Ovary (tissue), 7 donors: ENCODE measurements at regions not wholly inside any gene's neighbourhood (a gene's known extent, or its start where the extent isn't known, plus 50 kb on each side); places are given as distances from the start of the nearest gene placed in this dataset.

Source experiments
- DNase-seq, 5 donors: peaks; one replicate each; pipeline ENCODE4 v3.0.0-alpha.2; 2019 to 2020
- H3K27ac ChIP-seq, 2 donors: fragments of 200-600 bp; one replicate each; pipeline versions ENCODE4 v1.5.1 to v1.8.0; 2019 to 2022
- H3K27me3 ChIP-seq: fragments of 200-600 bp; one replicate; pipeline ENCODE4 v1.8.0; 2022
- H3K36me3 ChIP-seq: fragments of 200-600 bp; sonication (generic); one replicate; pipeline ENCODE4 v1.5.1; 2019
- H3K4me1 ChIP-seq: one replicate; pipeline ENCODE4 v1.8.1; 2013; ENCODE audit warnings: mild to moderate bottlenecking, moderate library complexity; ENCODE audit not compliant: insufficient read depth
- H3K4me3 ChIP-seq: fragments of 200-600 bp; sonication (generic); one replicate; pipeline ENCODE4 v1.5.1; 2017
- H3K9me3 ChIP-seq, 2 donors: fragments of 200-600 bp in 1 of 2; sonication (generic) in 1 of 2; one replicate each; pipeline versions ENCODE4 v1.5.1 to v1.8.1; 2013 to 2019; ENCODE audit warnings: mild to moderate bottlenecking in 1 of 2, moderate library complexity in 1 of 2
- EP300 ChIP-seq: sonication (generic); formaldehyde crosslinking; IDR thresholded peaks from one replicate; pipeline ENCODE4 v1.6.1; 2017; ENCODE audit warnings: antibody characterized with exemption
- POLR2A ChIP-seq: fragments of 450-650 bp; IDR thresholded peaks from one replicate; pipeline ENCODE4 v1.6.1; 2017; ENCODE audit warnings: antibody characterized with exemption, mild to moderate bottlenecking, moderate library complexity
- WGBS, 3 donors: extraction: QIAGEN DNeasy Blood & Tissue Kit in 1 of 3; methylation state at CpG; one replicate each; pipeline versions ENCODE4 v1.1.5 to v1.1.7; 2013 to 2017; 5-methylcytosine and 5-hydroxymethylcytosine counted together
- intact Hi-C, 4 donors: fragments of 100-400 bp; cut with DNase I; formaldehyde crosslinking; loops; one replicate each; pipeline versions ENCODE4 v1.11.0 to v1.15.1; 2022 to 2023
- TF ChIP-seq, protein P1 (sequence below), 3 donors: fragments of 450-650 bp in 2 of 3; fragments of 200-600 bp in 1 of 3; IDR thresholded peaks; one replicate each; pipeline versions ENCODE4 v1.5.1 to v1.8.0; 2016 to 2022; ENCODE audit warnings: antibody characterized with exemption in 3 of 3, mild to moderate bottlenecking in 1 of 3
- donor health status: DM: no; HTN: no; CAD: no; lungs with moderate emphysema.
- donor health status: DM: no; HTN: no; CAD: no.
- donor health status: Bipolar disorder and iron deficiency.
- donor health status: DM: no; HTN: no; CAD: no.
- donor health status: DM: yes; HTN: yes; CAD: no.

- Histone ChIP-seq H3K36me3 (no peaks in the 10 kb centered on the region), H3K27me3 (peaks cover 2% of the 10 kb centered on the region), H3K27ac (no peak overlapping the region), H3K9me3 (no peaks in the 10 kb centered on the region), H3K4me3 (no peak overlapping the region), H3K4me1 (no peaks in the 10 kb centered on the region)
- no peak for DNase-seq
- TF ChIP-seq, protein P1, sequence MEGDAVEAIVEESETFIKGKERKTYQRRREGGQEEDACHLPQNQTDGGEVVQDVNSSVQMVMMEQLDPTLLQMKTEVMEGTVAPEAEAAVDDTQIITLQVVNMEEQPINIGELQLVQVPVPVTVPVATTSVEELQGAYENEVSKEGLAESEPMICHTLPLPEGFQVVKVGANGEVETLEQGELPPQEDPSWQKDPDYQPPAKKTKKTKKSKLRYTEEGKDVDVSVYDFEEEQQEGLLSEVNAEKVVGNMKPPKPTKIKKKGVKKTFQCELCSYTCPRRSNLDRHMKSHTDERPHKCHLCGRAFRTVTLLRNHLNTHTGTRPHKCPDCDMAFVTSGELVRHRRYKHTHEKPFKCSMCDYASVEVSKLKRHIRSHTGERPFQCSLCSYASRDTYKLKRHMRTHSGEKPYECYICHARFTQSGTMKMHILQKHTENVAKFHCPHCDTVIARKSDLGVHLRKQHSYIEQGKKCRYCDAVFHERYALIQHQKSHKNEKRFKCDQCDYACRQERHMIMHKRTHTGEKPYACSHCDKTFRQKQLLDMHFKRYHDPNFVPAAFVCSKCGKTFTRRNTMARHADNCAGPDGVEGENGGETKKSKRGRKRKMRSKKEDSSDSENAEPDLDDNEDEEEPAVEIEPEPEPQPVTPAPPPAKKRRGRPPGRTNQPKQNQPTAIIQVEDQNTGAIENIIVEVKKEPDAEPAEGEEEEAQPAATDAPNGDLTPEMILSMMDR (IDR thresholded peaks at IDR 0.05) = no peak
- TF ChIP-seq EP300 = no peak
- TF ChIP-seq POLR2A = no peak
- WGBS, 3 donors = 40 to 64% (median 55%) methylated on average over 1 of the region's 1 CpG
- intact Hi-C loops = no loop called here
Measured at GRCh38 chr7:85830982-85831381, 644.1 kb upstream of the SEMA3D start.

DNA sequence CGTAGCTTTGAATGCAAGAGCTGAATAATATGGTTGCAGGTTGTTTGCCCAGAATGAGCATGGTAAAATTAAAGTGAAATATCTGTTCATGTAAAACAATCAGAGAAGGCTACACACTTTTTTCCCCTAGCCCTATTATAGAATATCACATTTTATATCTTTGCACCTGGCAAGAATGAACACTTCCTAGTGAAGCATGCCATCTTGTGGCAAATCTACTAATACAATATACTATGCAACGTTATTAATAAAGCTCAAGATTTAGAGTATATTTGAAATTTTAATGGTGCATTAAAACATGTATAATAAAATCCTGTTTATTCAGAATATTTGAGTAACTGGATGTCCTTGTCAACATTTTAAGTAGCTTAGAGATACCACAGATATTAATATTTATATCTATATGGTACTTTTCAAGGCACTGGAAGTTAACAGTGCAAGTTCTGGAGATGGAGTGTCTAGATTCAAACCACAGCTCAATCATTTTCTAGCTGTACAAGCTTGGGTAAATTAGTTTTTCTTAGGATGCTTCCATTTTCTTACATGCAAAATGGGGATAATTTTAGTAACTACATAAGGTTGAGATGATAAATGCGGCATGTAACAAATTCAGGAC is 643.1 kb upstream of the SEMA3D start:
- intact Hi-C loops = no loop called here
- TF ChIP-seq, protein P1 (IDR thresholded peaks at IDR 0.05) = no peak
- TF ChIP-seq POLR2A (no peak), EP300 (no peak)
- Histone ChIP-seq H3K9me3 (no peaks in the 10 kb centered on the region), H3K4me3 (no peak overlapping the region), H3K27me3 (peaks cover 2% of the 10 kb centered on the region), H3K27ac (no peak overlapping the region), H3K36me3 (no peaks in the 10 kb centered on the region), H3K4me1 (no peaks in the 10 kb centered on the region)
- no peak for DNase-seq
- WGBS, 3 donors = 32 to 40% (median 35%) methylated on average over 3 of the region's 3 CpGs

DNA sequence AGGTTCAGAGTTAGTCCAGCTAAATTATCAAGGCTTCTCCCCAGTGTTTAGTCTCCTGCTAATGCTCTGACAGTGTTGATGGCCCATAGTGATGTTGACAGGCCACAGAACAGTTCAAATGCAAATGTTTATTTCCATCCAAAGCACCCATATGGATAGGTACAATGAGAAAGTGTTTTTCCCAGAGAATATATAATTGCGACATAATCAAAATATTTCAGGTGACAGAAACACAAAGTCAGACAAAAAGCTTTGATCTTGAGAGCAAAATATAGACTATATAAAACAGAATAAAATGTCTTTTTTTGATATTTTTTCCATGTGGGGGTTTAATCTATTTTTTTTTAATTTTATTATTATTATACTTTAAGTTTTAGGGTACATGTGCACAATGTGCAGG is 642.3 kb upstream of the SEMA3D start:
- Histone ChIP-seq H3K4me1 (no peaks in the 10 kb centered on the region), H3K27ac (no peak overlapping the region), H3K9me3 (no peaks in the 10 kb centered on the region), H3K36me3 (no peaks in the 10 kb centered on the region), H3K27me3 (peaks cover 2% of the 10 kb centered on the region), H3K4me3 (no peak overlapping the region)
- TF ChIP-seq, protein P1 (IDR thresholded peaks at IDR 0.05) = no peak
- TF ChIP-seq POLR2A (no peak), EP300 (no peak)
- WGBS, 3 donors = 95 to 98% (median 97%) methylated on average over 1 of the region's 1 CpG
- DNase-seq = no peak
- intact Hi-C loops = no loop called here

DNA sequence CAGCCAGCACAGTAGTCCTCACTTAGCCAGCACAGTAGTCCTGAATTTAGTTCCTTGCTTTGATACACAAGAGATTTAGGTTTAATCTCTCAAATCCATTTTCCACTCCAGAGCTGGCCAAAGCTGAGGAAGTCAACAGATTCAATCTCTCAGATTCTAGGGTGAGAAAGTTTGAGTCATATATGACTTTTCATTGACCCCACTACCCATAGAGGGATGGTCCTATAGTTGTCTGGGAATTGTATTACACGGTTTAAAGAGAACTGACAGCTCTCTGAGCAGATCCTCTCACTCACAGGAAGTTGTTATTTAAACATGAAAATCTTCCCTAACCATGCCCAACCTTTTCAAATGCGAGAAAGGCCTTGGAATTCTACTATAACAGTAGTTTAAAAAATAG is 641.8 kb upstream of the SEMA3D start:
- Histone ChIP-seq H3K4me3 (no peak overlapping the region), H3K27ac (no peak overlapping the region), H3K4me1 (no peaks in the 10 kb centered on the region), H3K9me3 (no peaks in the 10 kb centered on the region), H3K36me3 (no peaks in the 10 kb centered on the region), H3K27me3 (peaks cover 2% of the 10 kb centered on the region)
- WGBS, 3 donors = 54 to 74% (median 69%) methylated on average over 2 of the region's 2 CpGs
- DNase-seq = no peak
- intact Hi-C loops = no loop called here
- no peak for TF ChIP-seq EP300

DNA sequence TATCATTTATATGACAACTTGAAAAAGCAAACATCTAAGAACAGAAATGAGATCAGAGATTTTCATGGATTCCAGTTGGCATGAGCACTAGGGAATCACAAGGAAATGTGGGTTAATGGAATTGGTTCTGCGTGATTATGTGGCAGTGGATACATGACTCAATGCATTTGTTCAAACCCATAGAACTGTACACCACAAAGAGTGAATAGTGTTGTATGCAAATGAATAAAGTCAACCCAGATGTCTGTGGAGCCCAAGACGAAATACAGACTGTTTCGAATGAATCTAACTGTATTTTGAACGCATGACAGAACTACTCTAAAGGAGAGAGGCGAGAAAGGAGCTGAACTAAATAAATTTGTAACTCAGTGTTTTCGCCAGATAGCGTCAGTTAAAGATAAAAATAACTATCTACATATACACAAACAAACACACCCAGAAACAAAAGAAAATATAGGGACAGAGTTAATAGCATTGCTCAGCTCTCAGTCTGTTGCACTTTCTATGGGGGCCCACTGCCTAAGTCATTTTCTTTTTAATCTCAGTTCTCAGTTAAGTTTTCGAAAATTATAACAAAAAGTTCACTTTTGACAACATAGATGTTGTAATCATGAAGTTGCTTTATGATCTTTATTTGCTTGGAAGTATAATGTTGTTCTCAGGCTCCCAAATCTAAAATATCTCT is 636.7 kb upstream of the SEMA3D start:
- Histone ChIP-seq H3K36me3 (no peaks in the 10 kb centered on the region), H3K4me1 (no peaks in the 10 kb centered on the region), H3K27ac (no peak overlapping the region), H3K27me3 (no peaks in the 10 kb centered on the region), H3K9me3 (no peaks in the 10 kb centered on the region), H3K4me3 (no peak overlapping the region)
- DNase-seq = no peak
- TF ChIP-seq POLR2A (no peak), EP300 (no peak)
- TF ChIP-seq, protein P1 (IDR thresholded peaks at IDR 0.05) = no peak
- WGBS, 3 donors = 65 to 73% (median 67%) methylated on average over 8 of the region's 8 CpGs
- intact Hi-C loops = no loop called here
